ENCODE measurements at regions not wholly inside any gene's neighbourhood (a gene's known extent, or its start where the extent isn't known, plus 50 kb on each side); places are given as distances from the start of the nearest gene placed in this dataset.

DNA sequence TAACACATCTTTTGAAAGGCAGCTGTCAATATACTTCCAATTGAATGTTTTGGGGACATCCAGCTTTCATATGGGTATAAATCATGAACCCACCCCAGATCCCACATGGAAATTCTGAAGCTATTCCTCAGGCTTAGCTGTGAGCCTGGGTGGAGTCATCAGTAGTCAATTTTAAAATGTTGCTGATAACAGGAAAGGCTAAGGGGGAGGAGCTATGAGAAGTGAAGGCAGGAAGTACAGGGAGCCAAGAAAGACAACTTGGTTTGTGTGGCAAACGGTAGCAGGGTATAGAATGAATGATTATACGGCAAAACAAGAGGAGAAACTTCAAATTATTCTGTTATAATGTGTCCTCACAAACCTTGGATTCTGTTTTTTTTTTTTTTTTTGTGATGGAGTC, 108.6 kb downstream of the QPCT start:
- TF ChIP-seq, protein P1, sequence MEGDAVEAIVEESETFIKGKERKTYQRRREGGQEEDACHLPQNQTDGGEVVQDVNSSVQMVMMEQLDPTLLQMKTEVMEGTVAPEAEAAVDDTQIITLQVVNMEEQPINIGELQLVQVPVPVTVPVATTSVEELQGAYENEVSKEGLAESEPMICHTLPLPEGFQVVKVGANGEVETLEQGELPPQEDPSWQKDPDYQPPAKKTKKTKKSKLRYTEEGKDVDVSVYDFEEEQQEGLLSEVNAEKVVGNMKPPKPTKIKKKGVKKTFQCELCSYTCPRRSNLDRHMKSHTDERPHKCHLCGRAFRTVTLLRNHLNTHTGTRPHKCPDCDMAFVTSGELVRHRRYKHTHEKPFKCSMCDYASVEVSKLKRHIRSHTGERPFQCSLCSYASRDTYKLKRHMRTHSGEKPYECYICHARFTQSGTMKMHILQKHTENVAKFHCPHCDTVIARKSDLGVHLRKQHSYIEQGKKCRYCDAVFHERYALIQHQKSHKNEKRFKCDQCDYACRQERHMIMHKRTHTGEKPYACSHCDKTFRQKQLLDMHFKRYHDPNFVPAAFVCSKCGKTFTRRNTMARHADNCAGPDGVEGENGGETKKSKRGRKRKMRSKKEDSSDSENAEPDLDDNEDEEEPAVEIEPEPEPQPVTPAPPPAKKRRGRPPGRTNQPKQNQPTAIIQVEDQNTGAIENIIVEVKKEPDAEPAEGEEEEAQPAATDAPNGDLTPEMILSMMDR (IDR thresholded peaks at IDR 0.05; ENCODE audit: low read length) = no peak
- no peak for TF ChIP-seq EZH2 (IDR thresholded peaks at IDR 0.05; ENCODE audit: borderline replicate concordance, low read length)
